ENCODE measurements at regions not wholly inside any gene's neighbourhood (a gene's known extent, or its start where the extent isn't known, plus 50 kb on each side); places are given as distances from the start of the nearest gene placed in this dataset.

DNA sequence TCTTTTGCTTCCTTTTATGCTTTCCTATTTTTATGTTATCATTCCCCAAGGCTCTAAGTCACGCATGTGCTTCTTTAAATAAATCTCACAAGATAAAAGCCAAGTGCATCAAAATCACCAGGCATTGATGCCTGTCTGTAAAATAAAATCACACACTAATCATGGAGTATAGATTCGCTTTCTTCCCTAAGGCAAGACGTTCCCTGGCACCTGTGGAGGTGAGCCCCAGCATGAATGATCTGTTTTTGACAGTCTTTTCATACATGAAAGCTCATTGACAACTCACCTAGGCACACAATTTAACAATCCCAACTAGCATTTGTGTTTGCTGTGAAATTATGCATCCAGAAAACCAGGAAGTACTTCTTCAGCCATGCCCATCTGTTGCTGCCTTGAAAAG, 146.9 kb upstream of the DMAC1 start:
- DNase-seq (ENCODE audit: low read depth), result no peak

DNA sequence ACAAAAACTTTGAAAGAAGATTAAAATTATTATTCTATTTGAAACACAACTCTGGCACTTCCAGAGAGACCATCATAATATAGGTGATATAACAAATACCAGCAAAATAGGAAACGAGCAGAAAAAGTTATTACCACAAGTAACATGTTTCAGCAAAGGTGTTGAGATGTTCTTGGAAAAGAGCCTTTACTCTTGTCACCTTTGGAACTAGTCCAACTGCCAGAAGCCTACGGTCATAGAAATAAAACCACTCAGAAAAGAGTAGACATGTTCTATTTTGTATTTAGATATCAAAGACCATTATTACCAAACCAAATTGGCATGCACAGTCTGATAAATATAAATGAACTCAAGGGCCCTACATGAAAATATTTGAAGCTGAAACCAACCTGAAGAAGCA, 145.0 kb upstream of the DMAC1 start:
- DNase-seq (ENCODE audit: low read depth), result no peak

DNA sequence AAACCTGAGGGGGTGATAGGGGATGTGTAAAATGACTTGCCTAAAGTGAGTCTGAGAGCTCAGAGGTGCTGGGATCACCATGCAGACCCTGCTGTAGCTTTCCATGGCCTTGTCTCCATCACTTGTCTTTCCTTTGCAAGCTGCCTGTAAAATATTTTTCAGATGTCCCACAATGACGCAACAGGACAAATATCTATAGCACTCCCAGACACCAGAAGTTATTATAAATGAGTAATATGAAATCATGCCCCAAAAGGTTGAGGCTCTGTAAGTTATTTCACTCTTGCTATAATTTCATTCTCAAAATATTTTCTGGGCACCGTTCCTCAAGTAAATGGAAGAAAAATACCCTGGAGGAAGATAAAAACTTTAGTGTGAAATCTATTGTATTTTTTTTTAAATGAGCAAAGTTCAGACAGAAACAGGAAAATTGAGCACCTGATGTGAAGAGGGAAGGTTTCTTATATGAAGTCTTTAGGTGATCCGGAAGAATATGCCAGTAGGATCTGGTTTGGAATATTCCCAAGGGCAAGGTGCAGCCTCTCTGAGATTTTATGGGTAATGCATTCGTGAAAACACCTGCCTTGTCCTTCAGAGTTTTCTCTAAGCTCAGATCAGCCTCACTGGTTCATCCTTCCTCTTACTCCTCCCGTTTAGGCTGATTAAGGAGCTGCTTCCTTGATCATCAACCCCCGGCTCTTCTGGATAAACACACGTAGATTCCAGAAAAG, 138.3 kb upstream of the DMAC1 start:
- DNase-seq (ENCODE audit: low read depth), result no peak

DNA sequence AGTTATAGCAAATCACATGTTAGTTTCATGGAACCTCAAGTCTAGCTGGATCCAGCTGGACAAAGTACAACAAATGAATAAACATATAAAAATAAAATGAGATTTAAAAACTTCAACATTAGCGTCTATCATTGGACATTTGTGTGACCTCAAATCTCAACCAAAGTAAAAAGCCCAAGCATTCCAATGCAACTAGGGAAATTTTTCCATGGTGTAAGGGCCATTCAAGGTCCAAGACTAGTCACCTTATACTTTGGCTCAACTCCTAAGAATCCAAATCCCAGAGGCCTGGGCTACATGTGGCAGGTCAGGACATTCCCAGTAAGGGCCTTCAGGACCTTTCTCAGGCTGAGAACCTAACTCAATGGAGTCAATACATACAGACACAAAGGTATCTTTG, 137.4 kb upstream of the DMAC1 start:
- DNase-seq (ENCODE audit: low read depth), result no peak

DNA sequence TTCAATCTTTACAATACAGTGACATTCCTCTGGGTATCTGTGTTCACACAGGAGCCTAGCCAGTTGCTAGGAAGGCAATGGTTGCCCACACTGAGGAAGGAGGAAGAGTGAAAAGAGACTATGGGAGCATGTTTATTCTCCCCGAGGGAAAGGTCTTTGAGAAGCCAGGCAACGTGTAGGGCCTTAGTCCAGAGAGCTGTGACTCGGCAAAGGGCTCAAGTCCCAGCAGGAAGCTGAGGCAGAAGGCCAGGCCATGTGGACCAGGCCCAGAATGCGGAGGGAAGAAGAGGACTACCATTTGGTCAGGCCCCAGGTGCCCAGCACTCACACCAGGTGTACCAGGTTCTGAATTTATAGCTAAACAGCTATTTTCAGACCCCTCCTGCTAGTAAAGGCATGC, 136.6 kb upstream of the DMAC1 start:
- DNase-seq (ENCODE audit: low read depth), result no peak

DNA sequence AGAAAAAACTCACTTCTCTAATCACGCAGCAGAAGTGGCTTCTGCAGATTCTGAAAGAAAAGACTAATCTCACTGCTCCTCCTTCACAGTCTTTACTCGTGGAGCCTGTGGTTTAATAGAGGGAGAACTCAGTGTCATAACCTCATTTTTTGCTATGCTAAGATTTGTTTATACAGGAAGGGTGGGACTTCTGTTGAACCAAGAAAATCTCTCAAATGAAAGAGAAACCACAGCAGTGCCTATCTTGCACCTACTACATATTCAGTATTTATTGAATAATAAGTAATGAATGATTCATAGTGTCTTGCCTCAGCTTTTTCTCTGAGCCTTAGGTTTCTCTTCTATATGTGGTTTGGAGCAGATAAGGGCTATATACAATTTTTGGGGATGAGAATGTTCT, 136.1 kb upstream of the DMAC1 start:
- DNase-seq (ENCODE audit: low read depth), result no peak

DNA sequence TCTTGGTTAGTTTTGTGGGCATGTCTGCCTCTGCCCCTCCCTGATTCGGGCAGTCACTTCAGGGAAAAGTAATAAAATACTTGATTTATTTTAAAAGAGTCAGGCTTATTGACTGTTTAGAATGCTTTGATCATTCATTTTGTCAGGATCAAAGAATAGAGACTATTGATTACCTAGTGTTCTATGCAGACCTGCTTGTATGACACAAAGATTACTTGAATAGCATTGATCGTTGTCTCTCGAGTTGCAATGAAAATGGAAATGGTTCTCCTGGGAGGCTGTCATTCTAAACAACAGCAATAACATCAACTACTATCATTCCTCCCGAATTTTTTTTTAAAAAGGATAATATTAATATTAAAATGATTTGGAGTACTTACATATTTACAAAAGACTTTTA, 133.2 kb upstream of the DMAC1 start:
- DNase-seq (ENCODE audit: low read depth), result no peak

DNA sequence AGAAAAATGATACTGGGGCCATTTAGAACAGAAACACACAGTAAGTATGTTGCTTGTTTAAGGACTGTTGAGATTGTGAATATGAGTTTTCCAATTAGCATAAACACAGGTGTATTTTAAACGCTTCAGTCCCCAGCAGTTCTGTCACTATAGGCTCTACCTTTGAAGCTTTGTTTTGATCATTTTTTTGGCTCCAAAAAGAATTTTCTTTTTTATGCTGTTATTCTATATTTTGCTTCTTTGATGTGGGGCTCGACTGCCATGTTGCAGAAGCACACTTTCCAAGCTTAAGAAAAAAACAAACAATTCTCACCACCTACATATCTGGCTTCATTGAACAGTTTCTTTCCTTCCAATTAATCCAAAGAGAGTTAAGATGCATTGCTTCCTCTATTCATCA, 131.0 kb upstream of the DMAC1 start:
- DNase-seq (ENCODE audit: low read depth), result no peak

DNA sequence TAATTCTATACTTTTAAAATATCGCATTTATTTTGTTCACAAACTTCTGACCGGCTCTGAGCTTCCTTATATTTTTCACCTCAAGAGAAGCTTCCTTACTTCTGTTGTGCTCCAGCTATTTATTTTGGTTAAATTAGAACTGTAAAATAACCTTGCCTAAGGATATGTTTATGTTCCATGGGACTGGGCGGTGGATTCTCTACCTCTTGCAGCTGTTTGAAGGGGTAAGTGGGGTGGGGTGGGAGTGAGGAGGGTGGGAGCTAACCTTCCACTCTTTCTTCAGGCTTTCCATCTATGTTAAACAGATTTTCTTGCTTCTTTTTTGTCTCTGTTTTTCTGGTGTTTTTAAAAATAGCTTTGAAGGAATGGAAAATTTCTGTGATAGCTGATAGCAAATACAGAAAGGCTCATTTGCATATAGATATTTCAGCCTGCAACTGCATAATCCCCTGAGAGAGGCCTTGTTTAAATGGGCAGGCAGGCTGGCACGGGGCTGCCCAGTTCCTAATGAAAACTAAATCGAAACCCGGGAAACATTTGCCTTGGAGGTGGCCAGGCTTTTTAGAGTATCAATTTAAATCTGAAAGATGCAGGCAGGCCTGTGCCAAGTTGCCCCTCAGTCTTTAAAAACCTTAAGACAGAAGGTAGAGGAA, 122.1 kb upstream of the DMAC1 start:
- DNase-seq (ENCODE audit: low read depth), result no peak

DNA sequence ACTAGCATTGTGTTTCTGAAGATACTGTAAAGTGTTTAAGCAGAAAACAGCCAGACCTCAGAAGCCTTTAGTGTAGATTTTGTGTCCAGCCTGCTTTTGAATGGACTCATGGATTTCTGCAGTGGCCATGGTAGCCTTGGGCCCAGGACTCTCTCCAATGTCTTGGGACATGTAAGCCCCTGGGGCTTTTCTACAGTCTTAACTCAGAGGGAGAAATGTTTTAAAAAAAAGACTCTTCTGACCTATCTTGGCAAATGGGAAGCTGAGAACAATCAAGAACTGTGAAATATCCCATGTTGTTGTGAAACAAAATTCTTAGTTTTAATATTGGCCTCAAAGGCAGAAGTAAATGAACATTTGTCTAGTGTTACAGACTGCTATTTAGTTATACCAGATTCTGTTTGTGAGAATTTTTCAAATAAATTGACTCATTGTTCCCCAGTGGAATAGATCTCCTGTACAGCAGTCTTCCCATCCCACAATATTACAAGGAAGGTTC, 112.5 kb upstream of the DMAC1 start:
- no peak for DNase-seq (ENCODE audit: low read depth)

DNA sequence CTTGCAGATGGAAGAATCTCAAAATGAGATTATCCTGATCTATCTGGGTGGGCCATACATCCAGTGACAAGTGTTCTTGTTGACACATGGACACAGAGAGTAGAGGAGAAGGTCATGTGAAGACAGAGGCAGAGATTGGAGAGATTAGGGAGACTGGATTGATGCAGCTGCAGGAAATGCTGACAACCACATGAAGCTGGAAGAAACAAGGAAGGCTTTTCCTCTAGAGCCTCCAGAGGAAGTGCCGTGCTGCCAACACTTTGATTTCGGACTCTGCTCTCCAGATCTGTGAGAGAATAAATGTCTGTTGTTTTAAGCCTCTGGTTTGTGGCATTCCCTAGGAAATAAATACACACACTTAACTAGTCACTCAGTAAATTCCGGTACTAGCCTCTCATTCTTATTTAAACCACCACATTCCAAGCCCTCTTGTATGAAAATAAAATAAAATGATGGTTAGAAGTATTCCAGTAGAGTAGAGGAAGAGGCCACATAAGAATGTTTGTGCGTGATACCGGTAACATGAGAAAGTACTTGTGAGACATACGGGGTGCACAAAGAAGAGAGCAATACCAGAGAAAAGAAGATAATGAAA, 110.9 kb upstream of the DMAC1 start:
- no peak for DNase-seq (ENCODE audit: low read depth)

DNA sequence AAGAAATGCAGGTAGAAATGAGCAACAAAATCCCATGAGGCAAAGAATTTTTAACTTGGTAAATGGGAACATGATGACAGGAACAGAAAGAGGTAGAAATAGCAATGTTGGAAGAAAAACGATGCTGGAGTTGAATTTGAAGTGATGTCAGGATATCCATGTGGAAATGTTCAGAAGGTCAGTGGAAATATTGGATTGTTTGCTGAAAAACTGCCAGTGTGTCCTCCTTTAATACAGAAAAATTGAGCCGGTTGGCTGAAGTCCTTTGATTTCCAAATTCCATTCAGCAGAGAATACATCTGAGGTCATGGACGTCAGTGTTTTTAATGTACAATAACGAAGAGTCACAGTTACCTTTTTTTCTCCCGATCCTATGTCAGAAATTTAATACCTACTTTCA, 110.0 kb upstream of the DMAC1 start:
- DNase-seq (ENCODE audit: low read depth), result no peak

DNA sequence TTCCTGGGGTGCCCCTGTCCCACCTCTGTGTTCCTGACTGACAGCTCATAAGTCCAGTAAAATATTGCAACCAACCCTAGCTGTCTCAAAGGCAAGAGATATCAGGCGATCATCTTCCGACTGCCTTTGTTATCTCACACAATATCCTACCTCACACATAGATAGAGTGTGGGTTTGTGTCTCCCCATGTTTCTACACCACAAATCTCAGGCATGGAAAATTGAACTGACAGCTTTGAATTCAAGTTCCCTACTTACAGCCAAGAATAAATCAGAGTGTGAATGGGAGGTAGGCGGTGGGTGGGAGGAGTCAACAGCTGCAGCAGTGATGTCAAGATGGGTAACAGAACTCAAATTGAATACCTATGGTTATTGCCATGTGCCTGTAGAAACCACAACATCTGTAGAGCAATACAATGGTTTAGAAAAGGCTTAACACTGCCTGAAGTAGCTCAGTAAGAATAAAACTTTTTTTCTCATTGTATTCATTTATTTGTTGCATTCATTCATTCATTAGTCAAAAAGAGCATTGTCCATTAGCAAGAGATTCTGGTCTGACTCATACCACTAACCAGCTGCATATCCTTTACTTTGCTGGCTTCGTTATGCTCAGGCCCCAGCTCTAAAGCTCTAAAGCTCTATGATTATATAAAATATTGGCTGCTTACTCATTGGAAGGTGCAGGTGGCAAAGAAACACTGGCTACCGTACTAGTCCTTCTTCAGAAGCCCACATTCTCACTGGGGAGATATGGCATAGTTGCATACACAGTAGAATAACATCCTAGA, 108.2 kb upstream of the DMAC1 start:
- no peak for DNase-seq (ENCODE audit: low read depth)

DNA sequence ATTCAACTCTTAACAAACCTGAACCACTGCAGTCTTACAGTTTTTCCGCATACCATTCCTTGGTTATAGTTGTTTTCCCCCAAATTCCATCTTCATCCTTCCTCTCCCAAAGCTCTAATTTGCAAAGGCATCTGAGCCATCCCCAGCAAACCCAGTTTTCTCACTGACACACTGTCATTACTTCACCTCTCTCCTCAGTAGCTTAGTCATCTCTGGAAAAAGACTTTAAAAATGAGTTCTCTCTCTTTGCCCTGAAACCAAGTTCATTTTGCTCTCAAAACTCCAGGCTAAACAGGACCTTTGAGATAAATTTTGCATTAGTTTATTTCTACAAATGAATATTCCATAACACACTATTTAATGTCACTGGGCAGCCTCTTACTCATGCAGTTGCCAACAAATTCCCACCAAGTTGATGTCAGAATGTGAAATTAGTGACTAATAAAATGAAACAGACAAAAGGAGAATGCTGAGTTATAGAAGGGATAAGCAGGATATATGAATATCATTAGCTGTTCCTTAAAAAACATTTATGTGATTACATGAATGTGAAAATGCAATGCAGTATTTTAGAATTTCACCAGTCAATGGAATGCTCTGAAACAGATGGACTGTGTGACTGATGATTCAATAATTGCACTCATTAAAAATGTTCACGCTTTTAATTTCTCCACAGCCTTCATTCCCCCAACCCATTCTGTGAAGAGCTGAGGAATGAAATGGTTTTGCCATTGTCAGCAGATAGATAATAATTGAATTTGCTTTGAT, 107.4 kb upstream of the DMAC1 start:
- DNase-seq (ENCODE audit: low read depth), result no peak

DNA sequence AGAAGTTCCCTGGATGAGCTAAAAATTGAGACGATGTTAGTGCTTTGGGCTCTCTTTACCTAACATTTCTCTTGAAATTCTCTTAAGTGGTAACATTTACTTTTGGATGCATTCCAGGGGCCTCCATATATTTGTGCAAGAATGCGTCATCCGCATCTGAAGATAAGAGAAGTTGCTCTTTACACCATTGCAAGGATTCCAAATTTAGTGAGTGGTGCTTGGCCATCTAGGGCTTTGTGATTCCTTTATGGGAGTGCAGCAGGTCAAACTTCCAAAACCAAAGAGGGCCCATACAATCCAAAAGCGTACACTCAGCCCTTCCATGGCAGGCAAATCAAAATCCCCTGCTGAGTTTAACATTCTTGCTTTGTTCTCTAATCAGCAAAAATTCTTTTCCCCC, 102.0 kb upstream of the DMAC1 start:
- DNase-seq (ENCODE audit: low read depth), result no peak

DNA sequence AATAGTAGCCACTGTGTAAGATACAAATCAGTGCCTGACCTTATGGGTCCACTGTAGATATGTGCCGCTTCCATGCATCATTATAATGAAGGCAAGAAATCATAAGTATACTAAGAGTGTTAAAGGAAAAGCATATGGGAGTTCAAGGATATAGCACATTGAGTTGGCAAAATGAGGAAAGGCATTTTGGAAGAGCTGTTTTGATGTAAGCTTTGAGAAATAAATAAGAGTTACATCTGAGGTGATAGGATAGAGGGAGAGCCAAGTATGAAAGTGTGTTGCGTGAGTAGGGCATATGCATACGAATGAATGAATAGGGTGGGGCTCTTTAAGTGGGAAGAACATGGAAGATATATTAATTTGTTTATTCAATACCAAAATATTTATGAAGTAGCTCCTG, 101.0 kb upstream of the DMAC1 start:
- no peak for DNase-seq (ENCODE audit: low read depth)

DNA sequence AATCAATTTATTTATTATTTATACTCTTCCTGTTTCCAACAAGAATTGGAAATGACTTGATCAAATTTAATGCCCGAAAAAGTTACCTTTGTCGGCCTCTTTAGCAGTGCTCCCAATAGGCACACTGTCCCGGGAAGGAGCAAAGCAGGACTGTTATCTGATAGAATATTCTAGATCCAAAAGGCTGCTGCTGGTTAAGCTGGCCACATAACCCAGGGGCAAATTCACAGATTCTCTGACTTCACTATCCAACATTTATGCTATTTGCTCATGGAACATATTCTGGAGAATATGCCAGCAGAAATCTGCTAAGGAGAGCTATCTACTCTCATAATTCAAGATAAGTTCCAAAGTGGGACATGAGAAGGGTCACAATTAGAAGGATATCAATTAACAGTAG, 100.2 kb upstream of the DMAC1 start:
- DNase-seq (ENCODE audit: low read depth), result no peak

DNA sequence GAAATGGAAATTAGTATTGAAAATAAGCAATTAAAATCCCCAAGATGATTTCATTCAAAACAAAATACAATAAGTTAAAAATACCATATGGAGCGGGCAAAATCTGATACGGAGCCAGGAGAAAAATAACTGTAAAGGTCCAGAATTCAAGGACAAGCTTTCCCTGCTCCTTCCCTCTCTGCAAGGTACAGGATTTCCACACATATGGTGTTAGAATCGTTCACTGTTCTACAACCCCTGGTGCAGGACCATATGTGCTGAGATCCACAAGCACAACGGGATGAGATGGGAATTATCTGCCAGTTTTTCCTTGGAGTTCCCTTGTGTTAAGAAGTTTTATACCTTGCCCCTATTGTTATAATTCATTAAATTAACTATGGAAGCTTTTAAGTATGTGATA, 94.7 kb upstream of the DMAC1 start:
- DNase-seq (ENCODE audit: low read depth), result no peak

DNA sequence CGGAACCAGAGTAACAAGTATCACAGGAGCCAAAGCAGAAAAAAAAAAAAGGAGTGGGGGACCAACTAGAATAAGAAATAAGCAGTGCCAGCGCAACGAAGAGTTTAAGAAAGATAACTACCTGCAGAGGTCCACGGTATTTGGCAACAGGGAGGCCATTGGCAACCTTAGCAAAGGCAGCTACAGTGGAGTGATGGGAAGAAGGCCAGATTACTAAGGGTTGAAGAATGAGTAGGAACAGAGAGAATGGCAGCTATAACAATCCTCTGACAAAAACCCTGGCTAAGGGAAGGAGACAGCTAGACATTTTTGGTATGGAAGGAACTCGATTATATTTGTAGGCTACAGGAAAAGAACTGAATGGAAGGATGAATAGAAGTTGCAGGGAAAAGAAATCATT, 93.4 kb upstream of the DMAC1 start:
- no peak for DNase-seq (ENCODE audit: low read depth)

DNA sequence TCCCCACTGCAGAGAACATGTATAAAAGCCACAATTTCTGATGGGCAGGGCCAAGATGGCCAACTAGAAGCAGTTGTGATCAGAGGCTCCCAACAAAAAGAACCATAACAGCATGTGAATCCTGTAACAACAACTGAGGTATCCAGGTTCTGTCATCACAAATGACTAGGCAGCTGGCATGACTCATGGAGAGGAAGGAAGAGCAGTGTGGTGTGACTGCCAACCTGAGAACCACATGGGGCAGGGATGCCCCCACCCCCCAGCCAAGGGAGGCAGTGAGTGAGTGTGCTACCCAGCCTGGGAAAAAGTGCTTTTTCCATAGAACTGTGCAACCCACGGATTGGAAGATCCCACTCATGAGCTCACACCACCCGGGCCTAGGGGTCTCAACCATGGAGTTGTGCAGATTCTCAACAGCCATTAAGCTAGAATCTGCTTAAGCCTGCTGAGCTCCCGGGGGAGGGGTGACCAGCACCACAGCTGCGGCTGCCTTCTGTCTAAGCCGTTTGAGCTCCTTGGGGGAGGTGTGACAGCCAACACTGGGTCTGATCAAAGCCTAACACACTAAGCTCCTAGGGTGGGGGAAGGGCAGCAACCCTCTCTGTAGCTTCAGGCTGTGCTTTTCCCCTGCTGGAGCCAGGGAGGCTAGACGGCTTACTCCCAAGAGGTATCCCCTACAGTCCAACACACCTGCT, 80.1 kb upstream of the DMAC1 start:
- DNase-seq (ENCODE audit: low read depth), result peak; percentile 2

DNA sequence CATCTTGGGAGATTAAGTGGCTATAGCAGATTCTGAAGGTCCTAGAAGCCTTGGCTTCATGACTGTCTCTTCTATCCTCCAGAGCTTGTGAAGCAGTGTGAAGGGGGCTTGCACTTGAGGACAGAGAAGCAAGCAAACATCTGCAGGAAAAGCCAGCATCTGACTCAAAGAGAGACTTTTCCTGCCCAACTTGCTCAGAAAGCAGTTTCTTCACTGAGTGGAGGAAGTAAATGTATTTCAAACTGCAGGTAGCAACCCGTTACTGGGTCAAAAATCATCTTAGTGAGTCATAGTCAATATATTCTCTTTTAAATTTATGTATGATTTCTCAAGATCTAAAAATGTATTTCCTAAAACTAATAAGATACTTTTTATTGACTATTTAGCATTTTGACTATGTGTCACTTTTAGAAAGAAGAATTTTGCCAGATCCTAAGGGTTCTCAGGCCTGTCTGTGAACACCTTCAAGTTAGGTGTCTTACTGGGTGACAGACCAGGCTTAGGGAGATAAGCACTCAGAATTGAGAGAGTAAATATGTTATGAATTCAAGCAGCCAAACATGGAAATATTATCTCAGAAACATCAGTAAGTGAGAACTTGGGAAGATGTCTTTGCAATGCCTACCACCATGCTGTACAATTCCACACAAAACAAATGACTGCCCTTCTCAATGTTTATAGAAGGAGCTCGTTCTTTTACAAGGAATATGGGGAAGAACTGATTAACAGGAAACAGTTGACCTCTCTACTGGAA, 72.6 kb upstream of the DMAC1 start:
- no peak for DNase-seq (ENCODE audit: low read depth)
